ENCODE measurements at regions not wholly inside any gene's neighbourhood (a gene's known extent, or its start where the extent isn't known, plus 50 kb on each side); places are given as distances from the start of the nearest gene placed in this dataset.

- intact Hi-C loops (cut with DNase I, micrococcal nuclease) = no loop called here
- DNase-seq = no peak
- POLR2A ChIA-PET = no interaction called here
These were observed 629.2 kb downstream of the KLHL13 start for GRCh38 chrX:117487421-117487820.

DNA sequence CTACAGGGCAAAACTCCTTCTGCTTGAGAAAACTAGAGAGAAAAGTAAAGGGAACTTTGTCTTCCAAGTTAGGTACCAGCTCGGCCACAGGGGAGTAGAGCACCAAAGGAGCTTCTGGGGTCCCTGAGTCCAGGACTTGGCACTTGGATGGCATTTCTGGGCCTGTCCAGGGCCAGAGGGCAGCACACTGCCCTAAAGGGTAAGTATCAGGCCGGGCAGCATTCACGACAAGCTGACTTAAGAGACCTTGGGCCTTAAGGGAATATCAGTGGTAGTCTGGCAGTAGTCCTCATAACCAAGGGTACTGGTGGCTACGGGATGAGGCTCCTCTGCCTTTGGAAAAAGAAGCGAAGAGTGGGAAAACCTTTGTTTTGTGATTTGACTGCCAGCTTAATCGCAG is 632.7 kb downstream of the KLHL13 start:
- no peak overlapping the region for H3K4me3 Mint-ChIP-seq
- Histone ChIP-seq H3K36me3 (ENCODE audit: insufficient read depth, low read length) (no peaks in the 10 kb centered on the region), H3K9me3 (ENCODE audit: control insufficient read depth in 1 of 2, insufficient read depth in 1 of 2, low read length in 2 of 2) (no peaks in the 10 kb centered on the region), H3K4me3 (ENCODE audit: low read length) (no peak overlapping the region), H3K4me1 (ENCODE audit: insufficient read depth, low read length) (no peaks in the 10 kb centered on the region), H3K27ac (ENCODE audit: low read depth in 1 of 2, low read length in 2 of 2) (no peak overlapping the region), H3K27me3 (ENCODE audit: control insufficient read depth in 1 of 2, insufficient read depth in 2 of 2, low read length in 2 of 2) (no peaks in the 10 kb centered on the region)
- H3K27me3 Mint-ChIP-seq = no peaks in the 10 kb centered on the region
- no peaks in the 10 kb centered on the region for H3K9me3 Mint-ChIP-seq
- no peak for ATAC-seq (ENCODE audit: poor library complexity)
- ChIA-PET CTCF (no interaction called here), POLR2A (no interaction called here)
- intact Hi-C loops (cut with DNase I, micrococcal nuclease) = no loop called here
- no peak for TF ChIP-seq CTCF (IDR thresholded peaks at IDR 0.05)
- no peak for DNase-seq
- H3K27ac Mint-ChIP-seq = no peak overlapping the region
- H3K36me3 Mint-ChIP-seq (ENCODE audit: low read depth) = no peaks in the 10 kb centered on the region
- H3K4me1 Mint-ChIP-seq (ENCODE audit: low read depth) = no peaks in the 10 kb centered on the region

More at GRCh38 chrX:117487421-117487820, 629.2 kb downstream of the KLHL13 start:
- TF ChIP-seq CTCF (IDR thresholded peaks at IDR 0.05) = no peak
- no peak overlapping the region for H3K4me3 ChIP-seq (ENCODE audit: low read length)
- Mint-ChIP-seq H3K36me3 (ENCODE audit: low read depth) (no peaks in the 10 kb centered on the region), H3K27me3 (no peaks in the 10 kb centered on the region), H3K27ac (no peak overlapping the region), H3K4me1 (ENCODE audit: low read depth) (no peaks in the 10 kb centered on the region), H3K9me3 (no peaks in the 10 kb centered on the region), H3K4me3 (no peak overlapping the region)
- no peaks in the 10 kb centered on the region for H3K9me3 ChIP-seq (ENCODE audit: control insufficient read depth in 1 of 2, insufficient read depth in 1 of 2, low read length in 2 of 2)
- H3K36me3 ChIP-seq (ENCODE audit: insufficient read depth, low read length) = no peaks in the 10 kb centered on the region
- no peaks in the 10 kb centered on the region for H3K27me3 ChIP-seq (ENCODE audit: control insufficient read depth in 1 of 2, insufficient read depth in 2 of 2, low read length in 2 of 2)
- no peak for ATAC-seq (ENCODE audit: poor library complexity)
- no peak overlapping the region for H3K27ac ChIP-seq (ENCODE audit: low read depth in 1 of 2, low read length in 2 of 2)
- no peaks in the 10 kb centered on the region for H3K4me1 ChIP-seq (ENCODE audit: insufficient read depth, low read length)
- CTCF ChIA-PET = no interaction called here

- Histone ChIP-seq H3K27ac (ENCODE audit: low read depth in 1 of 2, low read length in 2 of 2) (no peak overlapping the region), H3K4me3 (ENCODE audit: low read length) (no peak overlapping the region), H3K36me3 (ENCODE audit: insufficient read depth, low read length) (no peaks in the 10 kb centered on the region), H3K9me3 (ENCODE audit: control insufficient read depth in 1 of 2, insufficient read depth in 1 of 2, low read length in 2 of 2) (no peaks in the 10 kb centered on the region), H3K4me1 (ENCODE audit: insufficient read depth, low read length) (no peaks in the 10 kb centered on the region), H3K27me3 (ENCODE audit: control insufficient read depth in 1 of 2, insufficient read depth in 2 of 2, low read length in 2 of 2) (no peaks in the 10 kb centered on the region)
- Mint-ChIP-seq H3K4me1 (ENCODE audit: low read depth) (no peaks in the 10 kb centered on the region), H3K4me3 (no peak overlapping the region), H3K27me3 (no peaks in the 10 kb centered on the region), H3K27ac (no peak overlapping the region), H3K9me3 (no peaks in the 10 kb centered on the region), H3K36me3 (ENCODE audit: low read depth) (no peaks in the 10 kb centered on the region)
- ChIA-PET POLR2A (no interaction called here), CTCF (no interaction called here)
- intact Hi-C loops (cut with DNase I, micrococcal nuclease) = no loop called here
- DNase-seq = no peak
- no peak for TF ChIP-seq CTCF (IDR thresholded peaks at IDR 0.05)
- no peak for ATAC-seq (ENCODE audit: poor library complexity)
These were observed 658.2 kb downstream of the KLHL13 start for GRCh38 chrX:117458243-117458968.

Measured in CD4-positive, alpha-beta T cell (primary cell).